ENCODE measurements at regions not wholly inside any gene's neighbourhood (a gene's known extent, or its start where the extent isn't known, plus 50 kb on each side); places are given as distances from the start of the nearest gene placed in this dataset.

DNA sequence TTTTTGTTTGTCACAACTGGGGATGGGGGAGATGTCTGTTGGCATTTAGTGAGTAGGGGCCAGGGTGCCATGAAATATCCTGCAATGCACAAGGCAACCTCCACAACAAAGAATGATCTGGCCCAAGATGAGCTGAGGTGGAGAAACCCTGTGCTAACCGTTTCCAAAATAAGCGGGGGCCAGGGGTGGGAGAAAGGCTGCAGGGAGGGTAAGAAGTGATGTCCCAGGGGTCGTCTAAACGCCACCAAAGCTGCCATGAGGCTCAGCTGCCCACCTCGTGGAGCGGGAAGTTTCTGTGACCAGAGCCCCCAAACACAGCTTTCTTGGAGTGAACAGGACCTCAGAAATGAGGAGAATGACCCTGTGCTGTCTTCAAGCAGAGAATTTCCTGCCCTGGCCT, 76.5 kb upstream of the CDH5 start:
- H3K4me3 ChIP-seq (ENCODE audit: low read length), result no peak overlapping the region
- no peaks in the 10 kb centered on the region for H3K4me1 ChIP-seq (ENCODE audit: control insufficient read depth, insufficient read depth, low read length)
- 89% methylated on average over 6 of the region's 6 CpGs for WGBS, 2 experiments (ENCODE audit: insufficient coverage in 1 of 2, insufficient read length in 1 of 2)
- no peaks in the 10 kb centered on the region for H3K27me3 ChIP-seq (ENCODE audit: control insufficient read depth, insufficient read depth, low read length, poor library complexity, severe bottlenecking)
- H3K4me1 Mint-ChIP-seq, result no peaks in the 10 kb centered on the region
- DNase-seq, result peak; percentile 23
- no peak overlapping the region for H3K27ac ChIP-seq (ENCODE audit: low read depth, low read length)
- H3K27me3 Mint-ChIP-seq (ENCODE audit: insufficient read depth), result peaks cover 13% of the 10 kb centered on the region
- no peak overlapping the region for H3K9ac ChIP-seq (ENCODE audit: extremely low read depth, low read length, poor library complexity, severe bottlenecking)
- no peaks in the 10 kb centered on the region for H3K9me3 ChIP-seq (ENCODE audit: control insufficient read depth, low read length)
- TF ChIP-seq, protein P1, sequence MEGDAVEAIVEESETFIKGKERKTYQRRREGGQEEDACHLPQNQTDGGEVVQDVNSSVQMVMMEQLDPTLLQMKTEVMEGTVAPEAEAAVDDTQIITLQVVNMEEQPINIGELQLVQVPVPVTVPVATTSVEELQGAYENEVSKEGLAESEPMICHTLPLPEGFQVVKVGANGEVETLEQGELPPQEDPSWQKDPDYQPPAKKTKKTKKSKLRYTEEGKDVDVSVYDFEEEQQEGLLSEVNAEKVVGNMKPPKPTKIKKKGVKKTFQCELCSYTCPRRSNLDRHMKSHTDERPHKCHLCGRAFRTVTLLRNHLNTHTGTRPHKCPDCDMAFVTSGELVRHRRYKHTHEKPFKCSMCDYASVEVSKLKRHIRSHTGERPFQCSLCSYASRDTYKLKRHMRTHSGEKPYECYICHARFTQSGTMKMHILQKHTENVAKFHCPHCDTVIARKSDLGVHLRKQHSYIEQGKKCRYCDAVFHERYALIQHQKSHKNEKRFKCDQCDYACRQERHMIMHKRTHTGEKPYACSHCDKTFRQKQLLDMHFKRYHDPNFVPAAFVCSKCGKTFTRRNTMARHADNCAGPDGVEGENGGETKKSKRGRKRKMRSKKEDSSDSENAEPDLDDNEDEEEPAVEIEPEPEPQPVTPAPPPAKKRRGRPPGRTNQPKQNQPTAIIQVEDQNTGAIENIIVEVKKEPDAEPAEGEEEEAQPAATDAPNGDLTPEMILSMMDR (conservative IDR thresholded peaks at IDR 0.05), result no peak
- H3K9me3 Mint-ChIP-seq, result no peaks in the 10 kb centered on the region
- no peak overlapping the region for H3K4me3 Mint-ChIP-seq
- H3K27ac Mint-ChIP-seq, result no peak overlapping the region
- H3K36me3 ChIP-seq (ENCODE audit: control insufficient read depth, insufficient read depth, low read length), result no peaks in the 10 kb centered on the region
- no peaks in the 10 kb centered on the region for H3K36me3 Mint-ChIP-seq (ENCODE audit: low read depth)

DNA sequence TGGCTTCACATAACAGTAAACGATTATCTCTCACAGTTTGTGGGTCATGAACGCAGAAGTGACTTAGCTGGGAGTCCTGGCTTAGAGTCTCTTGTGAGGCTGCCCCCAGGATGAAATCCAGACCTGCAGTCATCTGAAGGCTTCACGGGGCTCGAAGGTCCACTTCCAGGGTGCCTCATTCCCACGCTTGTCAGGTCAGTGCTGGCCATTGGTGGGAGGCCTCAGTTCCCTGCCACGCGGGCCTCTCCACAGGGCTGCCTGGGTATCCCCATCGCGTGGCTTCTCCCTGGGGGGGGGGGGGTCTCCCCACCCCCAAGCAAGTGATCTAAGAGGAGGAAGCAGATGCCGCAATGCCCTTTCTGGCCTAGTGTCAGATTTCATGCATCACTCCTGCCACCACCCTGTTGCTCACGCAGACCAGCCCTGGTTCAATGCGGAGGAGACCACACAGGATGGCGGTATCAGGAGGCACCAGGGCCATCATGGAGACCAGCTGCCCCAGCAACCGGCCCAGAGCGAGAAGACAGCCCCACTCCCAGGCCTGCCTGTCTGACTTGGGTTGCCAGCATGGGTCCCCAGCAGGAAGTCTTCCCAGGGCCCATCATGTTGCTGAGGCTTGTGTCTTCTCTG, 77.3 kb upstream of the CDH5 start:
- no peaks in the 10 kb centered on the region for H3K4me1 ChIP-seq (ENCODE audit: control insufficient read depth, insufficient read depth, low read length)
- no peak overlapping the region for H3K9ac ChIP-seq (ENCODE audit: extremely low read depth, low read length, poor library complexity, severe bottlenecking)
- H3K27ac ChIP-seq (ENCODE audit: low read depth, low read length), result no peak overlapping the region
- H3K36me3 Mint-ChIP-seq (ENCODE audit: low read depth), result no peaks in the 10 kb centered on the region
- H3K9me3 Mint-ChIP-seq, result no peaks in the 10 kb centered on the region
- 89 to 96% methylated on average over 9 to 15 of the region's 15 CpGs for WGBS, 2 experiments (ENCODE audit: insufficient coverage in 1 of 2, insufficient read length in 1 of 2)
- H3K4me3 Mint-ChIP-seq, result no peak overlapping the region
- peak; percentile 38 for DNase-seq
- TF ChIP-seq, protein P1 (conservative IDR thresholded peaks at IDR 0.05), result no peak
- no peaks in the 10 kb centered on the region for H3K4me1 Mint-ChIP-seq
- H3K36me3 ChIP-seq (ENCODE audit: control insufficient read depth, insufficient read depth, low read length), result no peaks in the 10 kb centered on the region
- H3K27me3 ChIP-seq (ENCODE audit: control insufficient read depth, insufficient read depth, low read length, poor library complexity, severe bottlenecking), result no peaks in the 10 kb centered on the region
- H3K4me3 ChIP-seq (ENCODE audit: low read length), result no peak overlapping the region
- no peak overlapping the region for H3K27ac Mint-ChIP-seq
- peaks cover 11% of the 10 kb centered on the region for H3K27me3 Mint-ChIP-seq (ENCODE audit: insufficient read depth)
- H3K9me3 ChIP-seq (ENCODE audit: control insufficient read depth, low read length), result no peaks in the 10 kb centered on the region

- no peaks in the 10 kb centered on the region for H3K4me1 ChIP-seq (ENCODE audit: control insufficient read depth, insufficient read depth, low read length)
- H3K27ac ChIP-seq (ENCODE audit: low read depth, low read length), result no peak overlapping the region
- no peaks in the 10 kb centered on the region for H3K36me3 ChIP-seq (ENCODE audit: control insufficient read depth, insufficient read depth, low read length)
- H3K4me1 Mint-ChIP-seq, result no peaks in the 10 kb centered on the region
- H3K4me3 Mint-ChIP-seq, result no peak overlapping the region
- no peak overlapping the region for H3K27ac Mint-ChIP-seq
- TF ChIP-seq, protein P1 (conservative IDR thresholded peaks at IDR 0.05), result no peak
- no peaks in the 10 kb centered on the region for H3K27me3 ChIP-seq (ENCODE audit: control insufficient read depth, insufficient read depth, low read length, poor library complexity, severe bottlenecking)
- H3K9me3 Mint-ChIP-seq, result no peaks in the 10 kb centered on the region
- H3K9ac ChIP-seq (ENCODE audit: extremely low read depth, low read length, poor library complexity, severe bottlenecking), result no peak overlapping the region
- H3K36me3 Mint-ChIP-seq (ENCODE audit: low read depth), result no peaks in the 10 kb centered on the region
- DNase-seq, result peak; percentile 29
- WGBS, 2 experiments (ENCODE audit: insufficient coverage in 1 of 2, insufficient read length in 1 of 2), result 98 to 100% methylated on average over 2 of the region's 2 CpGs
- peaks cover 3% of the 10 kb centered on the region for H3K27me3 Mint-ChIP-seq (ENCODE audit: insufficient read depth)
- no peak overlapping the region for H3K4me3 ChIP-seq (ENCODE audit: low read length)
- no peaks in the 10 kb centered on the region for H3K9me3 ChIP-seq (ENCODE audit: control insufficient read depth, low read length)
These were observed 78.6 kb upstream of the CDH5 start for GRCh38 chr16:66287926-66288325.

All from endodermal cell (in vitro differentiated cells).